ENCODE measurements at regions not wholly inside any gene's neighbourhood (a gene's known extent, or its start where the extent isn't known, plus 50 kb on each side); places are given as distances from the start of the nearest gene placed in this dataset.

DNA sequence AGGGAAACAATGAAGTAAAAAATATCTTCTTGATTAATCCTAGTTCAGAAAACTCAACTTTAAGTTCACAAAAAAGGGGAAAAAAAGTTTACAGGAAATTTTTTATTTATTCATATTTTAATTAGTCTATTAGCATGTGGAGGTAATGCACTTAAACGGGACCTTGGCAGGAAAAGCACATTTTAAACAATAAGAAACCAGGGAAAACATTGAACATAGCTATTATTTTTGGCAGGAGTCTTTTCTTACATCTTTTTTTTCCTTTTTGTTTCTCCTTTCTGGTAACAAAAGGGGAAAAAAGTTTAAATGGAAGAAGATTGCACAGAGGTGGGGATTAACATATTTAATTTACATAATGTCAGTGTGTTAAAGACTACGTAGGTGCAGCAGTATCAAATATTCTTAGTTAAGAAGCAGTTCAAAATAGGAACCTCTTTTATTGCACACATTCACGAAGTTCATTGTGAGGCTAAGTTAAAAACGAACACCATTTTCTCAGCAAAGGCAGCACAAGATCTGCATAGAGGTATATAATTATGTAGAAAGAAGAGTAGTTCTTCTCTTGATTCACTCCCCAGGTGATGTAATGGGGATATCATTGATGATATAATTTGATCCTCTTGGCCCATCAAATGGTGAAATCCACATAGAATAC is 940.5 kb downstream of the CDH11 start:
- Histone ChIP-seq H3K9me3 (no peaks in the 10 kb centered on the region), H3K36me3 (no peaks in the 10 kb centered on the region), H3K4me3 (no peak overlapping the region), H3K4me1 (no peaks in the 10 kb centered on the region), H3K27me3 (no peaks in the 10 kb centered on the region), H3K27ac (no peak overlapping the region)
- intact Hi-C loops (cut with DNase I; ENCODE audit: low total_unique reads) = no loop called here
- no peak for TF ChIP-seq POLR2A (IDR thresholded peaks at IDR 0.05)
- TF ChIP-seq CTCF (IDR thresholded peaks at IDR 0.05) = no peak
- DNase-seq = no peak

DNA sequence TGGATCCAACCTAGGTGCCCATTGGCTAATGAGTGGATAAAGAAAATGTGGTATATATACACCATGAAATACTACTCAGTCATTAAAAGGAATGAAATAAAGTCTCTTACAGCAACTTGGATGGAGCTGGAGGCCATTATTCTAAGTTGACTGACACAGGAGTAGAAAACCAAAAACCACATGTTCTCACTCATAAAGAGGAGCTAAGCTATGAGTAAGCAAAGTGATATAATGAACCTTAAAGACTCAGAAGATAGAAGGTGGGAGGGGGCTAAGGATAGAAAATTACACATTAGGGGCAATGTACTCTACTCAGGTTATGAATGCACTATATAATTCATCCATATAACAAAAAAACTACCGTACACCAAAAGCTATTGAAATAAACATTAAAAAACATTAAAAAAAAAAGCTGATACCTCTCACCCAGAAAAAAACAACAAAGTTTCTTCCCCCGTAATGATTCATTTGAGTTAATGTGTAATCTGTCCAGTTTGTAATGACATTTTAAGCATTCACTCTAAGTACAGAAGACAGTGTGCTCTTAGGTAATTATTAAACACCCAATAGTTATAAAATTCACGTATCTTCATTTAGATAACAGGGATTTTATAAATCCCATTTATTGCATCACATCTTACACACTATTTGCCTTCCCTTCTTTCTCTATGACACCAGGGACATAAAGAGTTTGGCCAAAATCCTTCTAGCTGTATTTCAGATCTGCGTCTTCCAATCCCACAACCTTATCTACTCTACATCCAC is 941.5 kb downstream of the CDH11 start:
- no peaks in the 10 kb centered on the region for H3K27me3 ChIP-seq
- H3K9me3 ChIP-seq = no peaks in the 10 kb centered on the region
- no peaks in the 10 kb centered on the region for H3K4me1 ChIP-seq
- intact Hi-C loops (cut with DNase I; ENCODE audit: low total_unique reads) = no loop called here
- H3K36me3 ChIP-seq = no peaks in the 10 kb centered on the region
- H3K27ac ChIP-seq = no peak overlapping the region
- no peak overlapping the region for H3K4me3 ChIP-seq
- no peak for DNase-seq
- no peak for TF ChIP-seq CTCF (IDR thresholded peaks at IDR 0.05)
- TF ChIP-seq POLR2A (IDR thresholded peaks at IDR 0.05) = no peak

DNA sequence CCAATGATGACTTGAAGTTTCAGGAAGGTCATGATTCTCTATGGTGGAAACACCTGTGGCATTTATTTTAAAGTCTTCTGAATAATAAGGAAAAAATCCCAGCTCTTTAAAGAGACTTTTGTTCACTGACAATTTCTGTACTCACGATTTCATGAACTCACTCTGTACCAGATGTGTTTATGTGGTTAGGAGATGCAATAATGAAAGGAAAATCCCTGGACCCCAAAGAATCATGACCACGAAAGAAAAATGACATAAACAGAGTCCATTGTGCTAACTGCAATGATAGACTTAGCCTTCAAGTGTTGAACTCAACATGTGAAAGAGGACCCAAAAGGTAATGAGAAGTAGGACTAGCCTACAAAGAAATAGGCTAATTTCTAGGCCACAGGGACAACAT is 947.5 kb downstream of the CDH11 start:
- H3K4me1 ChIP-seq = no peaks in the 10 kb centered on the region
- DNase-seq = no peak
- H3K27ac ChIP-seq = no peak overlapping the region
- no peaks in the 10 kb centered on the region for H3K27me3 ChIP-seq
- no peaks in the 10 kb centered on the region for H3K9me3 ChIP-seq
- TF ChIP-seq CTCF (IDR thresholded peaks at IDR 0.05) (no peak), POLR2A (IDR thresholded peaks at IDR 0.05) (no peak)
- intact Hi-C loops (cut with DNase I; ENCODE audit: low total_unique reads) = no loop called here
- no peaks in the 10 kb centered on the region for H3K36me3 ChIP-seq
- no peak overlapping the region for H3K4me3 ChIP-seq

GRCh38 chr16:64172652-64173051 is 949.2 kb downstream of the CDH11 start:
- H3K4me3 ChIP-seq = no peak overlapping the region
- intact Hi-C loops (cut with DNase I; ENCODE audit: low total_unique reads) = no loop called here
- TF ChIP-seq POLR2A (IDR thresholded peaks at IDR 0.05) = no peak
- no peak for TF ChIP-seq CTCF (IDR thresholded peaks at IDR 0.05)
- no peak for DNase-seq
- no peaks in the 10 kb centered on the region for H3K9me3 ChIP-seq
- H3K36me3 ChIP-seq = no peaks in the 10 kb centered on the region
- no peaks in the 10 kb centered on the region for H3K4me1 ChIP-seq
- no peak overlapping the region for H3K27ac ChIP-seq
- H3K27me3 ChIP-seq = no peaks in the 10 kb centered on the region

DNA sequence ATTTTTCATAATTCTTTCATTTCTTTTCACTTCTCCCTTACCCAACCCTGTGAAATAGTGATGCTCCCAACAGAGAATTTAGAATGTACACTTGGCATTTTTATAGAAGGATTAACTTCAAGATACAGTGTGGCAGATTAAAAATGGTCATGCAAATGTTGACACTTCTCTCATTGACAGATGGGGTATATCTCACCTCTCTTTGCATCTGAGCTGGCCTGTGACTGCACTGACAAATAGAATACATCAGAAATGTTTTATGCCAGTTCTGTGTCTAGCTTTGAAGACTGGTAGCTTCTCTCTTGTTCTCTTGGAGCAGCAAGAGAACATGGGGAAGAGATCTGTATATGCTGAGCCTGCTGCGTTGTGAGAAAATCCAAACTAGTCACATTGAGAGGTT is 949.6 kb downstream of the CDH11 start:
- TF ChIP-seq POLR2A (IDR thresholded peaks at IDR 0.05) (no peak), CTCF (IDR thresholded peaks at IDR 0.05) (no peak)
- intact Hi-C loops (cut with DNase I; ENCODE audit: low total_unique reads) = no loop called here

More for the DNA sequence above, 949.6 kb downstream of the CDH11 start:
- H3K4me1 ChIP-seq = no peaks in the 10 kb centered on the region
- no peaks in the 10 kb centered on the region for H3K27me3 ChIP-seq
- H3K36me3 ChIP-seq = no peaks in the 10 kb centered on the region
- H3K4me3 ChIP-seq = no peak overlapping the region
- no peak for DNase-seq
- H3K27ac ChIP-seq = no peak overlapping the region
- no peaks in the 10 kb centered on the region for H3K9me3 ChIP-seq

Data from uterus (tissue), 3 donors.